Caco-2 (cell line): ENCODE measurements at regions not wholly inside any gene's neighbourhood (a gene's known extent, or its start where the extent isn't known, plus 50 kb on each side); places are given as distances from the start of the nearest gene placed in this dataset.

ENCODE experiments used
- BruUV-seq: library from RNA; stranded (reverse); fragments of 400-500 nt; replicated peaks from 2 replicates; lab custom pipeline; 2021; lab: Mats Ljungman, UMichigan
- CTCF ChIA-PET: fragments of 300-600 bp; sonication (Branson Sonifier 250); formaldehyde crosslinking; loops from one replicate; lab custom pipeline; 2022; ENCODE audit warnings: antibody characterized with exemption; lab: Charles Lee
- POLR2A ChIA-PET: fragments of 300-600 bp; sonication (Branson Sonifier 250); formaldehyde crosslinking; loops from one replicate; lab custom pipeline; 2022; ENCODE audit warnings: antibody characterized with exemption; lab: Charles Lee
- DNase-seq, 2 experiments: peaks; one replicate each; pipeline versions ENCODE4 v3.0.0 to v3.0.0-alpha.2; 2020 to 2022
- H3K27me3 ChIP-seq: replicated peaks from 2 replicates; pipeline ENCODE4 v1.6.0; 2011; ENCODE audit warnings: low read length; ENCODE audit not compliant: control insufficient read depth, insufficient read depth
- H3K36me3 ChIP-seq: 2 replicates; pipeline ENCODE4 v1.5.1; 2011; ENCODE audit warnings: low read length; ENCODE audit not compliant: control insufficient read depth, insufficient read depth
- H3K4me1 ChIP-seq: fragments of 250-450 bp; sonication (Bioruptor Pico); 2 replicates; pipeline ENCODE4 v1.5.1; 2020; ENCODE audit warnings: mild to moderate bottlenecking
- H3K4me3 ChIP-seq: 2 replicates; pipeline ENCODE4 v1.5.1; 2011; ENCODE audit warnings: low read depth, mild to moderate bottlenecking, control low read depth, low read length
- H3K9me3 ChIP-seq: fragments of 250-450 bp; sonication (Bioruptor Pico); 2 replicates; pipeline ENCODE4 v1.5.1; 2020; ENCODE audit warnings: mild to moderate bottlenecking, moderate library complexity
- H3K27ac Mint-ChIP-seq: one replicate; pipeline ENCODE4 v1.8.0; 2022; ENCODE audit warnings: mixed read lengths; ENCODE audit not compliant: unreplicated experiment
- H3K27me3 Mint-ChIP-seq: one replicate; pipeline ENCODE4 v1.8.0; 2022; ENCODE audit warnings: mixed read lengths; ENCODE audit not compliant: insufficient read depth, unreplicated experiment
- H3K36me3 Mint-ChIP-seq: one replicate; pipeline ENCODE4 v1.8.0; 2022; ENCODE audit warnings: mild to moderate bottlenecking, mixed read lengths; ENCODE audit not compliant: insufficient read depth, unreplicated experiment
- H3K4me1 Mint-ChIP-seq: one replicate; pipeline ENCODE4 v1.8.0; 2022; ENCODE audit warnings: low read depth, mixed read lengths; ENCODE audit not compliant: unreplicated experiment
- H3K4me3 Mint-ChIP-seq: one replicate; pipeline ENCODE4 v1.8.0; 2022; ENCODE audit warnings: mild to moderate bottlenecking, moderate library complexity, mixed read lengths; ENCODE audit not compliant: unreplicated experiment
- H3K9me3 Mint-ChIP-seq: one replicate; pipeline ENCODE4 v1.8.0; 2022; ENCODE audit warnings: mixed read lengths; ENCODE audit not compliant: unreplicated experiment
- intact Hi-C: fragments of 100-400 bp; cut with micrococcal nuclease; formaldehyde crosslinking; loops from one replicate; pipeline ENCODE4 v1.10.0; 2022; ENCODE audit not compliant: unreplicated experiment
- TF ChIP-seq, protein P1 (sequence below), 2 experiments: fragments of 200-600 bp in 1 of 2; IDR thresholded peaks; 1 replicate in 1 of 2; 2 replicates in 1 of 2; pipeline versions ENCODE4 v1.5.1 to v1.8.0; 2011 to 2022; ENCODE audit warnings: antibody characterized with exemption in 1 of 2, control low read depth in 1 of 2, inconsistent platforms in 1 of 2, low read depth in 1 of 2, low read length in 1 of 2, mild to moderate bottlenecking in 1 of 2, moderate library complexity in 1 of 2; ENCODE audit not compliant: insufficient read depth in 1 of 2, severe bottlenecking in 1 of 2, unreplicated experiment in 1 of 2

DNA sequence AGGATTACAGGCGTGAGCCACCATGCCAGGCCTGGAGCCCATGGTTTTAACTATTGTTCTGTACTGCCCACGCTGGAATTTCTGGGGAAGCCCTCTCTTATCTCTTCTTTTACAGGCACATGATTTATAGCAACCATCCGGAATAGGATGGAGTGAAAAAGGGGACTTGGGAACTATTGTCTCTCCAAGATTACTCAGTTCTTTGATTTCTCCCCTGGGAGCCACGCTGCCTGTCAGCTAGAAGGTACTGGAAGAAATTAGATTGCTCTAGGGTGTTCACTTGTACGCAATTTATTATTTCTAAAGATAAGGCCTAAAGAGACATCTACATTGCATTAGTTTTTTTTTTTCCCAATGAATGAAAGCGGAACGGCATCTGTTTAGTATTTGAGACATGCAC, 65.6 kb upstream of the PTPRJ start:
- H3K9me3 Mint-ChIP-seq: no peaks in the 10 kb centered on the region
- H3K9me3 ChIP-seq: no peaks in the 10 kb centered on the region
- H3K4me1 Mint-ChIP-seq: peaks cover 15% of the 10 kb centered on the region
- no peak overlapping the region for H3K4me3 ChIP-seq
- no peak for DNase-seq
- BruUV-seq: no TSS peak
- TF ChIP-seq, protein P1, sequence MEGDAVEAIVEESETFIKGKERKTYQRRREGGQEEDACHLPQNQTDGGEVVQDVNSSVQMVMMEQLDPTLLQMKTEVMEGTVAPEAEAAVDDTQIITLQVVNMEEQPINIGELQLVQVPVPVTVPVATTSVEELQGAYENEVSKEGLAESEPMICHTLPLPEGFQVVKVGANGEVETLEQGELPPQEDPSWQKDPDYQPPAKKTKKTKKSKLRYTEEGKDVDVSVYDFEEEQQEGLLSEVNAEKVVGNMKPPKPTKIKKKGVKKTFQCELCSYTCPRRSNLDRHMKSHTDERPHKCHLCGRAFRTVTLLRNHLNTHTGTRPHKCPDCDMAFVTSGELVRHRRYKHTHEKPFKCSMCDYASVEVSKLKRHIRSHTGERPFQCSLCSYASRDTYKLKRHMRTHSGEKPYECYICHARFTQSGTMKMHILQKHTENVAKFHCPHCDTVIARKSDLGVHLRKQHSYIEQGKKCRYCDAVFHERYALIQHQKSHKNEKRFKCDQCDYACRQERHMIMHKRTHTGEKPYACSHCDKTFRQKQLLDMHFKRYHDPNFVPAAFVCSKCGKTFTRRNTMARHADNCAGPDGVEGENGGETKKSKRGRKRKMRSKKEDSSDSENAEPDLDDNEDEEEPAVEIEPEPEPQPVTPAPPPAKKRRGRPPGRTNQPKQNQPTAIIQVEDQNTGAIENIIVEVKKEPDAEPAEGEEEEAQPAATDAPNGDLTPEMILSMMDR (IDR thresholded peaks at IDR 0.05; ENCODE audit: insufficient read depth in 1 of 2, low read depth in 1 of 2, low read length in 1 of 2, severe bottlenecking in 1 of 2, unreplicated experiment in 1 of 2): no peak
- H3K36me3 ChIP-seq: no peaks in the 10 kb centered on the region
- H3K36me3 Mint-ChIP-seq: peaks cover 4% of the 10 kb centered on the region
- no peak overlapping the region for H3K4me3 Mint-ChIP-seq
- ChIA-PET CTCF (no interaction called here), POLR2A (no interaction called here)
- no peaks in the 10 kb centered on the region for H3K27me3 ChIP-seq
- H3K4me1 ChIP-seq: peaks cover 38% of the 10 kb centered on the region
- H3K27ac Mint-ChIP-seq: no peak overlapping the region
- intact Hi-C loops: no loop called here
- H3K27me3 Mint-ChIP-seq: no peaks in the 10 kb centered on the region

DNA sequence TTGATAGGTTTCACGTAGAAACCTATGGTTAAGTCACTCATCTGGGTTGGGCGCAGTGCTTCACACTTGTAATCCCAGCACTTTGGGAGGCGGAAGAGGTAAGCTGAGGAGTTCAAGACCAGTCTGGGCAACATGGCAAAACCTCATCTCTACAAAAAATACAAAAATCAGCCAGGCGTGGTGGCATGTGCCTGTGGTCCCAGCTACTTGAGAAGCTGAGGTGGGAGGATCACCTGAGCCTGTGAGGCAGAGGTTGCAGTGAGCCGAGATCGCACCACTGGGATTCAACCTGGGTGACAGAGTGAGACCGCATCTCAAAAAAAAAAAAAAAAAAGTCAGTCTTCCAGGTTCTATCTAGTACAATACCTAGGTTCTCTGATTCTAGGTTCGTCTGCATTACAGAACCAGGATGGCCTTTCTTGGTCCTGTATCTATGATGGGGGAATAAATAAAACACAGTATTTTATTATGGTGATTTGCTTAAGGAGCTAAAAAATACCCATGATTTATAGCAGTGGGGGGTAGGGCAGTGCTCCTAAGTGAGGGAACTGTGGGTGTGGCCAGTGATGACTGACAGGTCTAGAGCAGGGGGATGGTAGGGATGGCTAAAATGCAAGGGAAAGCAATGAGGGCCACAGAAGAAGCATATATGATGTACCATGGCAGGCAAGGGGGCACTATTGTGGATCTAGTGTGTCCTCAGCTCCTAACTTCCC, 65.5 kb upstream of the NUP160 start:
- H3K9me3 ChIP-seq: no peaks in the 10 kb centered on the region
- H3K4me3 ChIP-seq: no peak overlapping the region
- no peaks in the 10 kb centered on the region for H3K36me3 Mint-ChIP-seq
- H3K27me3 Mint-ChIP-seq: no peaks in the 10 kb centered on the region
- no peak overlapping the region for H3K4me3 Mint-ChIP-seq
- peaks cover 9% of the 10 kb centered on the region for H3K4me1 Mint-ChIP-seq
- no peaks in the 10 kb centered on the region for H3K36me3 ChIP-seq
- TF ChIP-seq, protein P1 (IDR thresholded peaks at IDR 0.05; ENCODE audit: insufficient read depth in 1 of 2, low read depth in 1 of 2, low read length in 1 of 2, severe bottlenecking in 1 of 2, unreplicated experiment in 1 of 2): no peak
- DNase-seq: no peak
- no TSS peak for BruUV-seq
- POLR2A ChIA-PET: interaction anchor here (0.6 kb wide), 1 partner anchor 106 kb away, joined by 3 read pairs; no protein-coding TSS in a partner anchor
- H3K9me3 Mint-ChIP-seq: no peaks in the 10 kb centered on the region
- H3K27me3 ChIP-seq: no peaks in the 10 kb centered on the region
- intact Hi-C loops: no loop called here
- no peak overlapping the region for H3K27ac Mint-ChIP-seq
- H3K4me1 ChIP-seq: peaks cover 38% of the 10 kb centered on the region
- CTCF ChIA-PET: no interaction called here

DNA sequence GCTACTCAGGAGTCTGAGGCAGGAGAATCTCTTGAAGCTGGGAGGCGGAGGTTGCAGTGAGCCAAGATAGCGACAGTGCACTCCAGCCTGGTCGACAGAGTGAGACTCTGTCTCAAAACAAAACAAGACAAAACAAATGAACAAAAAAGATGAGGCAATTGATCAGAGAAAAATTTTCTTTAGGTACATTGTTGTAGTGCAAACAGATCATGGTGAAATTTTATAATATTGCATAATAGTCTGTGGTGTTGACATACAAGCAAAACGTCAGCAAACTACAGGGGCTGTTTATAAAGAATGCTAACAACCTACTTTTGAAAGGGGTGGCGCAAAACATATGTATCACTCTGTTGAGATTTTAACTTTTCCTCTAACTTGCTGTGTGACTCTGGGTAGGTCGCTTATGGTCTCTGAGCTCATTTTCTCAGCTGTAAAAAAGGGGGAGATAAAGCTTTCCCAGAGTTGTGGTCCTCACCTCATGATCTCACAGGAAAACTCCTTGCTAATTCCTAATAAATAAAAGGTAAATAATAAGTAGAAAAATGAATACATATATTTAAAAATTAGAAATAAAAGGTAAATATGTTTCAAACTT, 64.8 kb upstream of the NUP160 start:
- no peak overlapping the region for H3K4me3 Mint-ChIP-seq
- H3K36me3 Mint-ChIP-seq: no peaks in the 10 kb centered on the region
- intact Hi-C loops: no loop called here
- CTCF ChIA-PET: no interaction called here
- TF ChIP-seq, protein P1 (IDR thresholded peaks at IDR 0.05; ENCODE audit: insufficient read depth in 1 of 2, low read depth in 1 of 2, low read length in 1 of 2, severe bottlenecking in 1 of 2, unreplicated experiment in 1 of 2): no peak
- POLR2A ChIA-PET: no interaction called here
- no peak overlapping the region for H3K27ac Mint-ChIP-seq
- no peak for DNase-seq
- no peaks in the 10 kb centered on the region for H3K27me3 Mint-ChIP-seq
- H3K9me3 Mint-ChIP-seq: no peaks in the 10 kb centered on the region
- H3K9me3 ChIP-seq: no peaks in the 10 kb centered on the region
- no peaks in the 10 kb centered on the region for H3K36me3 ChIP-seq
- peaks cover 9% of the 10 kb centered on the region for H3K4me1 Mint-ChIP-seq
- H3K4me1 ChIP-seq: peaks cover 35% of the 10 kb centered on the region
- no TSS peak for BruUV-seq
- H3K4me3 ChIP-seq: no peak overlapping the region
- no peaks in the 10 kb centered on the region for H3K27me3 ChIP-seq
